Smooth muscle cell of the brain vasculature (primary cell): ENCODE measurements at regions not wholly inside any gene's neighbourhood (a gene's known extent, or its start where the extent isn't known, plus 50 kb on each side); places are given as distances from the start of the nearest gene placed in this dataset.
"Not testable (repeated sequence)": the region's sequence is repeated elsewhere in the genome, so short reads cannot be mapped to it uniquely, and the experiment has no call there.

Experiments used
- DNase-seq: peaks from one replicate; pipeline ENCODE4 v3.0.0-alpha.2; 2012; ENCODE audit warnings: low read depth, low spot score

GRCh38 chr5:36782612-36783011, 94.0 kb upstream of the NIPBL start:
- DNase-seq: not testable (repeated sequence)

GRCh38 chr5:36786448-36787012, 90.0 kb upstream of the NIPBL start:
- no peak for DNase-seq

- no peak for DNase-seq
Observed at GRCh38 chr5:36787365-36788093, 89.0 kb upstream of the NIPBL start.

- DNase-seq: no peak
Observed at GRCh38 chr5:36790847-36791246, 85.7 kb upstream of the NIPBL start.

GRCh38 chr5:36792560-36793180, 83.9 kb upstream of the NIPBL start:
- DNase-seq: no peak

GRCh38 chr5:36795366-36795765, 81.2 kb upstream of the NIPBL start:
- DNase-seq: no peak

GRCh38 chr5:36796155-36796554, 80.4 kb upstream of the NIPBL start:
- peak; percentile 10 for DNase-seq

GRCh38 chr5:36801523-36801922, 75.0 kb upstream of the NIPBL start:
- no peak for DNase-seq

GRCh38 chr5:36802187-36802586, 74.4 kb upstream of the NIPBL start:
- no peak for DNase-seq

- DNase-seq: not testable (repeated sequence)
Observed at GRCh38 chr5:36813249-36813648, 63.3 kb upstream of the NIPBL start.

GRCh38 chr5:36815871-36816270, 60.7 kb upstream of the NIPBL start:
- DNase-seq: no peak

- no peak for DNase-seq
Observed at GRCh38 chr5:36820900-36821299, 55.7 kb upstream of the NIPBL start.

GRCh38 chr5:36826694-36827093, 49.9 kb upstream of the NIPBL start:
- no peak for DNase-seq
